GM12873 (cell line): ENCODE measurements at regions not wholly inside any gene's neighbourhood (a gene's known extent, or its start where the extent isn't known, plus 50 kb on each side); places are given as distances from the start of the nearest gene placed in this dataset.

Source experiments
- TF ChIP-seq, protein P1 (sequence below): IDR thresholded peaks from 2 replicates; pipeline ENCODE4 v1.5.1; 2012; ENCODE audit warnings: low read depth, mild to moderate bottlenecking, moderate library complexity, low read length, control low read depth; ENCODE audit not compliant: insufficient read depth; ENCODE audit errors: missing control alignments

DNA sequence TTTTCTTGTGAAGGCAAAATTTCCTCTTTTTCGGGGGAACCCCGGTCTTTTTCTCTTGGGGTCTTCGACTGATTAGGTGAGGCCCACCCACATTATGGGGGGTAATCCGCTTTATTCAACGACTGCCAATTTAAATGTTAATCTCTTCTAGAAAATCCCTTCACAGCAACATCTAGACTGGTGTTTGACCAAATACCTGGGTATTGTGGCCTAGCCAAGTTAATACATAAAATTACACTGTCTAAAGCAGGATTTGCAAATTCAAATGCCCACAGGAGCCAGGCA is 170.0 kb upstream of the FOXN3 start:
- TF ChIP-seq, protein P1, sequence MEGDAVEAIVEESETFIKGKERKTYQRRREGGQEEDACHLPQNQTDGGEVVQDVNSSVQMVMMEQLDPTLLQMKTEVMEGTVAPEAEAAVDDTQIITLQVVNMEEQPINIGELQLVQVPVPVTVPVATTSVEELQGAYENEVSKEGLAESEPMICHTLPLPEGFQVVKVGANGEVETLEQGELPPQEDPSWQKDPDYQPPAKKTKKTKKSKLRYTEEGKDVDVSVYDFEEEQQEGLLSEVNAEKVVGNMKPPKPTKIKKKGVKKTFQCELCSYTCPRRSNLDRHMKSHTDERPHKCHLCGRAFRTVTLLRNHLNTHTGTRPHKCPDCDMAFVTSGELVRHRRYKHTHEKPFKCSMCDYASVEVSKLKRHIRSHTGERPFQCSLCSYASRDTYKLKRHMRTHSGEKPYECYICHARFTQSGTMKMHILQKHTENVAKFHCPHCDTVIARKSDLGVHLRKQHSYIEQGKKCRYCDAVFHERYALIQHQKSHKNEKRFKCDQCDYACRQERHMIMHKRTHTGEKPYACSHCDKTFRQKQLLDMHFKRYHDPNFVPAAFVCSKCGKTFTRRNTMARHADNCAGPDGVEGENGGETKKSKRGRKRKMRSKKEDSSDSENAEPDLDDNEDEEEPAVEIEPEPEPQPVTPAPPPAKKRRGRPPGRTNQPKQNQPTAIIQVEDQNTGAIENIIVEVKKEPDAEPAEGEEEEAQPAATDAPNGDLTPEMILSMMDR = no peak

DNA sequence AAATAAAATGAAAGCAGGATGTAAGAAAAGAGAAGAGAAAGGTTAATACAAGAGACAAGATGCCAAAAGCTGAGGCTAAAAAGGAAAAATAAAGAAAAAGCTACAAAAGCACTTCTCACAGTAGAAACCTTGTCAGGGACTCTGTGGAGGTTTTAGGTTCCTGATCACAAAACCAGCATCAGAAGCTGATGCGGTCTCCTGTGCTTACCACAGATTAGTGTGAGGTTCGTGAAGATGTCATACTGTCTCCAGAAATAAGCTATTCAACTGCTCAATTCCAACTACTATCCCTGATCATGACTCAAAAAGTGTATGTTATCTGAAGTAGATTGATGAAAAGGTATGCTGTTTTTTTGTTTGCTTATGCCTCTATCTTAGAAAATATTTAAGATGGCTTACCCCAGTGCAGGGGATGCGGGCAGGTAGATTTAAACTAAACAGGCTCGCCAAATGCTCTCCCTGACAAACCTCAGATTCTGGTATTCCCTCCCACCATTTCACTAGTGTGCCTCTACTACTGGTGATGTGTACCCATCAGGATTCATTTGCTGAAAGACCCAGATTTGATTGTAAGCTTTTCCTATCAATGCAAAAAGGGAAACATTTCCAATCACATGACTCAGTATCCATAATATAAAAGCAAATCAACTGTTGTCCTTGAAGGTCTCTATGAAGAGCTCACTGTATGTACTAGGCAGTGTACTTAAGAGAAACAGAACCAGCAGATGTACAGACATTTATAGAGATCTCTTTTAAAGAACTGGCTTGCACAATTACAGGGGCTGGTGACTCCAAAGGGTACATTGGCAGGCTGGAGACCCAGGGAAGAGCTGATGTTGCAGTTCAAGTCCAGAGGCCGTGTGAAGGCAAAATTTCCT is 169.5 kb upstream of the FOXN3 start:
- TF ChIP-seq, protein P1 = no peak

DNA sequence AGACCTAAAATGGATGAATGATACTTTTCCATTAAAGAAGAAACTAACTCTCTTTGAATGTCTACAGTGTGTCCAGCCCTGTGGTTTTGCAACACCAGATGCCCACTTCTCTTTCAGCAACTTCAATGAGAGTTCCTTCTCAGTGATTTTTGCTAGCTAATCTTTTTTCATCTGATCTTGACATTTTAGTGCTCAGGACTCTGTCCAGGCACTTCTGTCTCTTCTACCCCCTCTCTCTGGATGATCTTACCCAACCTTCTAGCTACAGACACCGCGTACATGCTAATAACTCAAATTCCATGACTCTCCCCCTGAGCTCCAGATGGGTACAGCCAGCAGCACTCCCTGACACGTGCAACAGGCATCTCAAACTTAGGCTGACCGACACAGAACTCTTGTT is 161.1 kb upstream of the FOXN3 start:
- TF ChIP-seq, protein P1 = no peak

DNA sequence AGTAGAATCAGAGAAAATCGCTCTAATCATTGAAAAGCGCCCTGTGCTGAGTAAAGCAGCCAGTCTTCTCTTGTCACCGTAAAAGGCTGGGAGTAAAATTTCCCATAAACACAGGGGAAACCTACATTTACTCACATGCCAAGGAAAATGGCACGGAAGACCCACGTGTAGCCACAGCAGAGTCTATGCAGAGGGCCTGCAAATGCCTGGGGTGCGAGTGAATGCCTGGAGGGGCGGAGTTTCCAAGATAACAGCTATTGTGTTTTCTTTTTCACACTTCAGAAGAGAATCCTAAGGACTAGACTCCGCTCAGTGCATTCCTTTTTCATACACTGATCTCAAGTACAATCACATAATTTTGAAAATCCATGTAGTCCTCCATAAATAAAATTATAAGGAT is 159.9 kb upstream of the FOXN3 start:
- TF ChIP-seq, protein P1 = no peak

DNA sequence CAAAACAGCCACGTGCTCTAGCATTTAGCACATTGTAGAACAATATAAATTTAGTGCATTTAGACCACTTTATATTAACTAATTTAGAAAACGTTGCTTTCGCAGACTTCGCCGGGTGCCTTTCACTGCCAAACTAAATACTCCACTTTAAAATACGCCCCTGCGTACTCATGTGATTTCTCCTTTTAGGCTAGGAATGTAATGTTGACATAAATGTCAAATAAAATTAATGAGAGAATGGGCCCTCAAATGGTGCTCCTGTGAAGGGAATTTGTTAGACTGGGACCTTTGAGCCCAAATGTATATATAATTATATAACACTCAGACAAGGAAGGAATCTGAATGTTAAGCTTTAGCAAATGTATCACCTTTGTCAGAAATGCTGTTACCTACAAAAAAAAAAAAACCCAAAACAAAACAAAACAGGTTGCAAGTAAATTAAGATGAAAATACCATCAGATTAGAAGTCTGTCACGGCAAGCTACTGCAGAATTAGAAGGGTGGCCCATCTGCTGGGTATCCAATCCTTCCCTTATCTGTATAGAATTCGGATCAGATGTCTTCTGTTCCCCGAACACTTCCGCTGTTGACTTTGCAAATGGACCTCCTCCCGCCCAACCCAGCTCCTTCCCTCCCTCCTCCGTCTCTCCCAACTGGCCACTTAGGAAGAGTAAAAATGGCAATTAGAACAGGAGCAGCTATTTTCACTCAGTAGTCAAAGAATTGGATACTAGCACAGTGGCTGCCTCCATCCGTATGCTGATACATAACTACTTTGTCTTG is 159.3 kb upstream of the FOXN3 start:
- TF ChIP-seq, protein P1 = no peak

DNA sequence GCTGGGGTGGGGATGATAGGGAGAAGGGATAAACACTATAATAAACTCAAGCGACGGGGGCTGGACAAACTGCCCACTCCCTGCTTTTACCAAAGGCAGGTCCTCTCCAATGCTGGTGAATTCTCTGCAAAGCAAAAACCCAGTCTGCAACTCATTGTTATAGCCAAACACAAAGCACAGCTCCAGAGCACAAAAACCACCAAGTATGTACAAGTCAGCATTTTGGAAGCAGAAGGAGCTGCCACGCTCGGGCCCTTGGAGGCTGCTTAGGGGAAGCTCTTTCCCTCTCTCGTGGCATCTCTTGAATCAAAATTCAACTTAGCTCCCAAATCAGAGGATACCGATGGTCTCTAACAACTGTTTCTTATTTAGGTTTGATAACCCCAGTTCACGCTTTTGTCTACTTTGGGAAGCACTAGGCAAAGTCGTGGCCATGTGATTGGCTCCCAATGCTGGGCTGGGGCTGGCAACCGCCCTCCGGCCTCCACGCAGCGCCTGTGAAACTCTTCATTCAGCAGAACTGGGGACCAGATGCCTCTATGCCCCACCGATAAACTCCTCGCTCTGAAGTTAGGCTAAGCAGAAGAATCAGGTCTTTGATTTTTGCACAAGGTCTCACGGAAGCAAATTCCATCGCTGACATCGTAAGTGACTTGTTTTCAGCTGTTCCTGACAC is 158.5 kb upstream of the FOXN3 start:
- TF ChIP-seq, protein P1 = no peak

DNA sequence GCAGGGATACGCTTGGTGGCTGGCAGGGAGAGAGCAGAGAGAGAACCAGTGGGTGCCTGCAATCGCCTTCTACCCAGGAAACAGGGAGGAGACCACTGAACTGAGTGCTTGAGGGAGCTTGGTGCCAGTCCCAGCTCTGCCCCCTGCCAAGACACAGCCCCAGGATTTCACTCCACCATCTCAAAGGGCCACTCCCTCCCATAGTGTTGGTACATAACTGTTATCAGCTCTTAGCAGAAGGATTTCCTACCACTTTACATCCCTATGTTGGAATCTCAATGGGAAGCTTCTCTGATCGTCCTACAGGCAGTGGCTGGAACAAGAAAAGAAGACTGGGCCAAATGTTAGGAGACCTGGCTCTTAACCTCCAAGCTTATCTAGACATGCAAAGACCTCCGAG is 157.4 kb upstream of the FOXN3 start:
- TF ChIP-seq, protein P1 = no peak
